ENCODE measurements at regions not wholly inside any gene's neighbourhood (a gene's known extent, or its start where the extent isn't known, plus 50 kb on each side); places are given as distances from the start of the nearest gene placed in this dataset.
"Not testable (repeated sequence)": the region's sequence is repeated elsewhere in the genome, so short reads cannot be mapped to it uniquely, and the experiment has no call there.

- no peak for DNase-seq (ENCODE audit: low spot score)
Observed at GRCh38 chr2:83051538-83052170, 1407.4 kb downstream of the SUCLG1 start.

DNA sequence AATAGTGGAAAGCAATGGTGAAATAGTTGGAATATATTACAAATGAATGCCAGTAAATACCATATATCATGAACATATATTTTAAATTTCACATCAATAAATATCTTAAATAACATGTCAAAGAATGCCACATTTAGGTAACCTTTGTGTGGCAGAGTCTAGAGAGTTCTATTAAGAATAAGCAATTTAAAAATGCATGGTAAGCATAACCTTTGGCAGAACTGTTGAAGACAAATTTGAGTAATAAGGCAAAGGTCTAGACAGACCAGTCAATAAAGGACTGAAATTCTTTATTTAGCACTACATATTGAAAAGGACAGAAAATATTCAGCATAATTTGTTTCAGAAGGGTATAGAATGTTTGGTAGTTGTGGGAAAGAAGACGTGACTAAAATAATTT, 1417.0 kb downstream of the SUCLG1 start:
- no peak for DNase-seq (ENCODE audit: low spot score)

- no peak for DNase-seq (ENCODE audit: low spot score)
Observed at GRCh38 chr2:83022631-83023210, 1436.4 kb downstream of the SUCLG1 start.

- no peak for DNase-seq (ENCODE audit: low spot score)
Observed at GRCh38 chr2:83017366-83018090, 1441.6 kb downstream of the SUCLG1 start.

- DNase-seq (ENCODE audit: low spot score) = no peak
Observed at GRCh38 chr2:83016343-83017110, 1442.6 kb downstream of the SUCLG1 start.

GRCh38 chr2:83015900-83016299, 1443.2 kb downstream of the SUCLG1 start:
- DNase-seq (ENCODE audit: low spot score) = no peak

DNA sequence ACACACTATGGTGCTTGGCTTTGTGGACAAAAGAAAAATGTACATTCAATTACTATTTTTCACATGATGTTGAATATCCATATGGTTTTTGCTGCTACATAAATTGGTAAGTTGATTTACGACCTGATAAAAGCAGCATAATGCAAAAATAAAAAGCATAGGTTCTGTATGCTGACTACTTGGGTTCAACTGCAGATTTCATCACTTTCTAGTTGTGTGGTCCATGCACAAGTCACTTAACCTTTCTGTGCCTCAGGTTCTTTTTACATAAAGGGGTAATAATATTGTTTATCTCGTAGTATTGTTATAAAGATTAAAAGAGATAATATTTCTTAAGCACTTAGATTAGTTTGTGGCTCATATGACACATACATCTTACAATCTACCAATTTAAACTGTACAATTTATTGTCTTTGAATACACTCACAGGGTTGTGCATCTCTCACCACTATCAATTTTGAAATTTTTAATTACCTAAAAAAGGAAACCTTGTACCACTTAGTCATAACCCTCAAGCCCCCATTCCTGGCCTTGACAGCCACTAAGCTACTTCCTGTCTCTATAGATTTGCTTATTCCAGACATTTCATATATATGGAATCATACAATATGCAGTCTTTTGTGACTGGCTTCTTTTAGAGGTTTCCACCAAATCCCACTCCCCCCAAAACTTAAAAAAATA, 1443.9 kb downstream of the SUCLG1 start:
- no peak for DNase-seq (ENCODE audit: low spot score)

- no peak for DNase-seq (ENCODE audit: low spot score)
Observed at GRCh38 chr2:83014462-83014861, 1444.6 kb downstream of the SUCLG1 start.

- DNase-seq (ENCODE audit: low spot score) = no peak
Observed at GRCh38 chr2:83006961-83007360, 1452.1 kb downstream of the SUCLG1 start.

DNA sequence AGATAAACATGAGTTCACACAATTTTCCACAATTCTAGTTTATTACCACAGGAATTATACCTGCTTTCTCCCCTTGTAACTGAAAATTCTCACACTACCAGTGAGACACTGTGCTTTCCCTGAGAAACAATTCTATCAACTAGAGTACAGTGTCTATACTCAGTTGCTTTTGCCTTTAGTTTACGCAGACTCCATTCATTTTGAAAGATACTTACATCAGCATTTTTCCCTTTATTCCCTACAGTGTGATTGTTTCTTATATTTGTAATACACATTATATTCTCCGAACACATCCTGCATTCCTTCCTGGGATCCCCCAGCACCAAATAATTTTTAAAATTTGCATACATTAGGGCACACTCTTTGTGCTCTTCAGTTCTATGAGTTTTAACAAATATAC, 1455.5 kb downstream of the SUCLG1 start:
- DNase-seq (ENCODE audit: low spot score) = no peak

GRCh38 chr2:83002706-83003105, 1456.4 kb downstream of the SUCLG1 start:
- no peak for DNase-seq (ENCODE audit: low spot score)

DNA sequence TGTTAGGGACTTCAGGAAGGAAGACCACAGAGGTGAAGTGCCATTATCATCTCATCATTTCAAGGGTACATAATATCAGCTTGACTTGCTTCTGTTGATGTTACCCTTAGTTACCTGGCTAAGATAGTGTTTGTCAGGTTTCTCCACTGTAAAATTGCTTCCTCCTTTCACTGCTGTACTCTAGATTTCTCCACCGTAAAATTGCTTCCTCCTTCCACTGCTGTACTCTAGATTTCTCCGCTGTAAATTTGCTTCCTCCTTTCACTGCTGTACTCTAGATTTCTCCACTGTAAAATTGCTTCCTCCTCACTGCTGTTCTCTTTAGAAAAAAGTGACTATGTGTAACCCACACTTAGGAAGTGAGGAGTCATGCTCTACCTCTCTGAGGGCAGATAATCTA, 1460.3 kb downstream of the SUCLG1 start:
- DNase-seq (ENCODE audit: low spot score) = no peak

GRCh38 chr2:82996217-82996616, 1462.9 kb downstream of the SUCLG1 start:
- no peak for DNase-seq (ENCODE audit: low spot score)

DNA sequence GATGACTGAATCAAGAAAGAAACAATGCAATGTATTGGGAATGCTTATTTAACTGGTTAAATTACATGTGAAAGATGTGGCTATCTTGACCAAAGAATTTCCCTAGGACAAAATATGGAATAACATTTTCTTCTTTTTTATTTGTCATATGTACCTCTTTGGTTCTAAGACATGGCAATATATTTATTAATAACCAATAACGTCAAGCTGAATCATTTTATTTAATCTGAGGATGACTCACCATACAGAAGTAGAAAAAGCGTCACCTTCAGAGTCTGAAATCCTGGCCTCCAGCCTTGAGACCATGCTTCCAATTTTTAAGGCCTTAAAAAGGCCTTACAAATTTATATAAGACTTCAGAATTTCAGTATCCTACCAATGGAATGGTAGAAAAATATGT, 1464.9 kb downstream of the SUCLG1 start:
- no peak for DNase-seq (ENCODE audit: low spot score)

DNA sequence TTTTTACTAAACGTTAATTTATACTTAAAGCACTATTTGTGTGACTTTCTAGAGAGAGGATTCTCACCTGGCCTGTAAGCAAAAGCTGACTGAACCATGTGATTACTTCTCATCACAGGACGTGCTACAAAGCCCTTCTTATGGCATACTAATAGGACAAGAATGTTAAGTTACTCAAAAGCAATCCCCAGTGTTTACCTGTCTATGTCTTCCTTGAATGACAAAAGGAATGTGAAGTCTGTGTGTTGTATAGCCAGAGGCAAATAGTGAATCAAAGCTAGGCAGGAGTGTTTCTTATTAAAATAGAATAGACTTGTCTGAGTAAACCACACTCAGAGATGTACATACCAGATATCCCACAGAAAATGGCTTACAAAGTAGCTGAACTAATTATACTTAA, 1465.5 kb downstream of the SUCLG1 start:
- DNase-seq (ENCODE audit: low spot score) = no peak

GRCh38 chr2:82992968-82993367, 1466.1 kb downstream of the SUCLG1 start:
- DNase-seq (ENCODE audit: low spot score) = no peak

- not testable (repeated sequence) for DNase-seq (ENCODE audit: low spot score)
Observed at GRCh38 chr2:82987706-82988105, 1471.4 kb downstream of the SUCLG1 start.

DNA sequence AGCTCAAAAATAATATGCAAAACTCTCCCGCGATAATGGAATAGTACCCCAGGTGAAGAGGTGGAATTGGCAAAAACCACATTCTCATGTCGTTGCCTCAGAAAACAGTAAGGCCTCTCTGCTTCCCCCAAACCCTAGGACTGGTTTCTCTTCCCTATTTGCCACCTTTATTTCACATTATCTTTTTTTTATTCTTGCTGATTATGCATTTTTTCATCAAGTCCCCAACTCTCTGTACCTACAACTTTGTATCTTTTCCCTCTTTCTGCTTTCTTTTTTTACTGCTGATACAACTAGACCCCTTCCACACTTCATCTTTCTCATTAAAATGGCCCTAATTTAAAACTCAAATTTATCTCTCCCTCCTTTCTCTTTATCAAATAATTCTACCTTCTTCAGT, 1472.2 kb downstream of the SUCLG1 start:
- no peak for DNase-seq (ENCODE audit: low spot score)

- no peak for DNase-seq (ENCODE audit: low spot score)
Observed at GRCh38 chr2:82985572-82986197, 1473.4 kb downstream of the SUCLG1 start.

GRCh38 chr2:82968358-82968757, 1490.7 kb downstream of the SUCLG1 start:
- DNase-seq (ENCODE audit: low spot score) = no peak

- DNase-seq (ENCODE audit: low spot score) = no peak
Observed at GRCh38 chr2:82964341-82964740, 1494.7 kb downstream of the SUCLG1 start.

- no peak for DNase-seq (ENCODE audit: low spot score)
Observed at GRCh38 chr2:82959727-82960126, 1499.4 kb downstream of the SUCLG1 start.
